IPS DF 4.7 (cell line): ENCODE measurements at regions not wholly inside any gene's neighbourhood (a gene's known extent, or its start where the extent isn't known, plus 50 kb on each side); places are given as distances from the start of the nearest gene placed in this dataset.
"Not testable (repeated sequence)": the region's sequence is repeated elsewhere in the genome, so short reads cannot be mapped to it uniquely, and the experiment has no call there.

Experiments
- DNase-seq: peaks from one replicate; pipeline ENCODE4 v3.0.0-alpha.2; 2013; ENCODE audit warnings: low spot score; ENCODE audit errors: extremely low read depth

DNA sequence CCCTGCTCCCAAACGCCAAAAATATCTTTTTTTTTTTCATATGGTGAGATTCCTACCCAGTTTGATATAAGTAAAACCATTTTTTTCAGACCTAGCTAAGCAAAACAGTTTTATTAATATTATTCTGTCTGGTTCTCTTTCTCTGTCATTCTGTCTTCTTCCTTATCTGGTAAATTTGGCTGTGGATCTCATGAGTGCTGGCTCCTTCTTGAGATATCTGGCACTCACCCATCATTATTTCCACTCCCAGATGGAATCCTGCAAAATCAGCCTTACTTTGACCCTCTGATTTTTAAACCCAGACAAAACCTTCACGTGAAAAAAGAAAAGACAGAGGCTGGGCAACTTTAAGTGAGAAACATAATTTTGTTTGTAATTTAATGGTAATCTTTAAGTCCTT, 373.6 kb downstream of the NYAP2 start:
- no peak for DNase-seq

DNA sequence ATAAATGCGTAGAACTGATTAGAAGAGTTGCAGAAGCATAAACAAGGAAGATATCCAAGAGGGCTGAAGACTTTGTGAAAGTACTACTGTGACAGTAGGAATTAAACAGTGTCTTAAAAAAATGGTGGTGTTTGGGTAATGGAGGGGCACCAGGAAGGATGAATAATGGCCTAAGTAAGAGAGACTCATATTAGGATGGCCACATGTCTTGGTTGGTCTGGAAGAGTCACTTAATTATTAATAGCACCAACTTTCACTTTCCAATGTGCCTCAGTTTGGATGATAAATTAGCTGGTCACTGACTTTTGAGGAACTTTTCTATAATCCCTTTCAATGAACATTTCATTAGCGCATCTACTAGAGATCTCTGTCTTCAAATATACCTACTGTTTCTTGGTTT, 372.2 kb downstream of the NYAP2 start:
- no peak for DNase-seq

DNA sequence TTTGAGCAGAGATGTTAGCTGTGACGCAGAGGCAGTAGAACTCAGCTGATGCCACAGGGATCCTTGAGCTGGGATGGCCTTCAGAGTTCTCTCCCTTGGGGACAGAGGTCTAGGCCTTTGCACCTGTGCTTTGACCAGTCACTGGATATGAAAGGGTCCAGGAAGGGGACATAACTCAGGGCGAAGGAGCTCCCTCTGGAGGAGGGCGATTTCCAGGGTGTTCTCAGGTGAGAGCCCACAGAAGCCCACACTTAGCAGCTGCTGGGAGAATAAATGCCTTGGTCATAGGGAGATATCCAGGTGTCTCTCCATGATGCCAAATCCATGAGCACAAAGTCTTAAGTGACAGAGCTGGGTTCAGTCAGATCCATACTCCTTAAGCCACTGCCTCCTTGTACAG, 369.2 kb downstream of the NYAP2 start:
- no peak for DNase-seq

DNA sequence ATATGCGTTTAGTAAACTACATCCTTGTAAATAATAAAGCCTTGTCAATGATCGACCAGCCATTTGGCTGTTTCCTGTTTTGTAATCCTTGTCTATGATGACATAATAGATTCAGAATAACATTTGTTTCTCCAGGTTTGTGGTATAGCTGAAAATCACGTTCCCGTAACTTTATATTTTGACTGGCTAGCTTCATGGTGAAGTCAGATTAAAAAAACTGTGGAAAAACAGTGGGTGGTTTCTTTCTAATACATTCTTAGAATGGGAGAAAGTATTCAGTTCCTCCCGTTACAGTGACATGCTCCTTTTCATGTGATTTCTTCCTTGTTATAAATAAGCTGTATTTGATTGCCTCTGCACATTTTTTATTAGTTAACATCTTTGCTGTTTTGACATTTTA, 366.9 kb downstream of the NYAP2 start:
- DNase-seq = no peak

DNA sequence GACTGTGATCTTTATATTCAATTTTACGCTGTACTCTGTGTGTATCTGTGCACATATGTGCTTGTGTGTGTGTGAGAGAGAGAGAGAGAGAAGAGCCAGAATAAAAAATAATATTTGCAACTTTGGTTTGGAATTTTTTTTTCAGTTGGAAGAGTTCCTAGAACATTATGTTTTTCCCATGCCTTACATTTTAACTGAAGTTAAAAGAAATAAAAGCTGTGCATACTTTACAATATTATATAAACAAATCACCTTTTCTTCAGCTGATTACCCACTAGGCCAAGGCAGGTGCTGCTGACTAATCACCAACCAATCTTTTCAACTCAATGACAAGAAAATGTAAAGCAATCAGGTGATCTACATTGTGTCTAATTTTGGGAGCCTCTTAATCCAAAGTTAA, 366.3 kb downstream of the NYAP2 start:
- no peak for DNase-seq

DNA sequence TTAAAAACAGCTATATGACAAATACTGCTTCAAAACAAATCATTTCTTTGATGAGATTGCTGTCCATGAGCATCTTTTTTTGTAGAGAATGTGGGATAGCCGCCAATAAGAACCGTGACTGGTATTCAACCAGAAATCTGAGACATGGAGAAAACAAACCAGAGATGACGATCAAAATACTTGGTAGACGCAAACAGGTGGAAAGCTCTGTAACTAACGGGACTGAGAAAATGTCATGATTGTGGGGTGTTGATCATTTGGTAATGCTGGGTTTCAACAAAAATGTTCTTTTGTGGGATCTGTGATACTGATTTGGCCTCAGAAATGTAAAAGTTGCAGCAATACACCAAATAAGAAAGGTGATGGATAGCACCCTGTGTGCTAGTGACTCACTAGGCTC, 364.8 kb downstream of the NYAP2 start:
- DNase-seq = no peak

DNA sequence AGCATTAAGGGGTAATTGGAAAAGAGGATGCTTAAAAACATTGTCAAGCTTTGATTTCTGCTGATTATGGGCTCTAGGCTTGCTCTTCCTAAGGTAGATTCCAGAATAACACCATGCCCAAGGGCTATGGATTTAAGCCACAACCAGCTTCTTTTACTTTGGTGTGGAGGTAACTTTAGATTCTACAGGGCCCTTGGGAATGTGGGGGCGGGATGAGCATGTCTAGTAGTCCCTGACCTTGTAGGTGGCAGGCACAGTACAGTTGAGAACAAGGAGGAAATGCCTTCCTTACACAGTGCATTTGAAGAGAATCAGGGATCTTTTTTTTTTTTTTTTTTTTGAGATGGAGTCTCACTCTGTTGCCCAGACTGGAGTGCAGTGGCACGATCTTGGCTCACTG, 364.2 kb downstream of the NYAP2 start:
- no peak for DNase-seq

DNA sequence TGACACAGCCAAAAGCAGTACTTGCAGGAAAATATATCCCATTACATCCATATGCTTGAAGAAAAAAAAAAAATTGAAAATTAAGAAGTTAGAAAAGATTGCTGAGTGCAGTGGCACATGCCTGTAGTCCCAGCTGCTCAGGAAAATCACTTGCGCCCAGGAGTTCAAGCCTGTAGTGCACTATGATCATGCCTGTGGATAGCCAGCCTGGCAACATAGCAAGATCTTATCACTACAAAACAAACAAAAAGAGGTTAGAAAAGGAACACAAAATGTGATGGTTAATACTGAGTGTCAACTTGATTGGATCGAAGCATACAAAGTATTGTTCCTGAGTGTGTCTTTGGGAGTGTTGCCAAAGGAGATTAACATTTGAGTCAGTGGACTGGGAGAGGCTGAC, 361.9 kb downstream of the NYAP2 start:
- no peak for DNase-seq

DNA sequence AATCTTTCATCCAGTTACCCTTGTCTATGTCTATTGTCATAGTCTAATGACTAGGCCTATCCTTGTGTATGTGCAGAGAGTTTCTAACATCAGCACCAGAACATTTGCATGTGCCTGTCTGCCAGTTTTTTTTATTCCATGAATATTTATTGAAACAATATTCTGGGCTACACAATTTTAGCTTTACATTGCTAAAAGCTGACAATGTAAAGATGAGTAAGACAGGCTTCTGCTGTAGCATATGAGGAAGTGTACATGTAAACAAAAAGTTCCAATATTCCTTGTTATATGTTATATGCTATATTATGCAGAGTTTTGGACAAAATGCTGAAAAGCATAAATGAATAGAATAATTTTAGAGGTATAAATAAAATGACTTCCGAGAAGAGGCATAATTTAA, 357.7 kb downstream of the NYAP2 start:
- no peak for DNase-seq

DNA sequence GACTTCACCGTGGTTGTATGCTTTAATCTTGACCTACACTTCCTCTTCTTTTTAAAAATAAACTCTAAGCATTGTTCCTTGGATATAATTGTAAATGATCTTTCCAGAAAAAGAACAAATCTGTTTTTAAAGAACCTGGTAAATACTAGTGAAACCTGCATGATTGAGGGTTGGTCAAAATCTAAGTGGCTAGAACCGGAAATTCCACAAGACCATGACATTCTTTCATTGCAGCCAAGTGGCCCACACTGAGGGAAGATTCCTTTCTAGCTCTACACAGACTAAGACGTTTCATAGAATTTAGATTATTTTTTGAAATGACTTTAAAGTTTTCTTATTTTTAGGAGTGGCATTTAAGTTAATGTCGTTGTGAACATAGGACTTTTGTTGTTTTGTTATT, 356.7 kb downstream of the NYAP2 start:
- DNase-seq = no peak

DNA sequence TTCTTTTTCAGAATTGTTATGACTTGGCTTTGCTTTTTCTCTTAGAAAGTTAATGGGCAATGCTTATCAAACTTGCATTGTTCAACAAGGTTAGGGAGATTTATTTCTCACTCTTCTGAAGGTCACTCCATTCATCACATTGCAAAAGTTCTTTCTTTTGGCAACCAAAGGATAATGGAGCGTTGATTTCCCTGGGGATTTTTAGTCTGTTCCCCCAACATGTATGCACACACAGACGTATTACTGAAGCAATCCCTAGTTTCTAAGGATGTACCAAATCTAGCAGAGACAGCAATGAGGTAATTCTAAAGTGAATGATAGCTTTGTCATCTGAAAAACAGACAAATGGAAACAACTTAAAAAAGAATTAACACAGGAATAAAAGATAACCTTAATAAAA, 349.1 kb downstream of the NYAP2 start:
- no peak for DNase-seq

DNA sequence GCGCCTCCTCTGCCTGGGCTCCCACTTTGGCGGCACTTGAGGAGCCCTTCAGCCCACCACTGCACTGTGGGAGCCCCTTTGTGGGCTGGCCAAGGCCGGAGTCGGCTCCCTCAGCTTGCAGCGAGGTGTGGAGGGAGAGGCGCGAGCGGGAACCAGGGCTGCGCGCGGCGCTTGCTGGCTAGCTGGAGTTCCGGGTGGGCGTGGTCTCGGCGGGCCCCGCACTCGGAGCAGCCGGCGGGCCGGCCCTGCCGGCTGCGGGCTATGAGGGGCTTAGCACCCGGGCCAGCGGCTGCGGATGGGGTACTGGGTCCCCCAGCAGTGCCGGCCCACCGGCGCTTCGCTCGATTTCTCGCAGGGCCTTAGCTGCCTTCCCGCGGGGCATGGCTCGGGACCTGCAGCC, 344.5 kb downstream of the NYAP2 start:
- not testable (repeated sequence) for DNase-seq

DNA sequence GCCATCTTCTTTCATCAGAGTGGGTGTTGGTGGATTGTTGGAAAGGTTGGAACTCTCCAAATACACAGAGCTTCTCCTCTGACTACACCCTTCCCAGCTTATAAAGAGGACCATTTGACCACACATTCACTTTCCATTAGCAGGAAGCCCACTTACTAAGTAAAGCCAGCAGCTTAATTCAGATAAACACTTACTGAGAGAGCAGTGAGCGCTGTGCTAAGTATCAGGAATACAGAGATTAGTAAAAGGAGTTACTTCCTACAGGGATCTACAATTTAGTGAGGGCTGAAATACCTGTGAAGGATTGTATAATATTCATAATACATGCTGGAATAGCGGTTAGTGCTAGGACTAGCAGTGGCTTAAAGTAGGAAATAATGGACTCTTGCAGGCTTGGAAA, 343.0 kb downstream of the NYAP2 start:
- DNase-seq = no peak

DNA sequence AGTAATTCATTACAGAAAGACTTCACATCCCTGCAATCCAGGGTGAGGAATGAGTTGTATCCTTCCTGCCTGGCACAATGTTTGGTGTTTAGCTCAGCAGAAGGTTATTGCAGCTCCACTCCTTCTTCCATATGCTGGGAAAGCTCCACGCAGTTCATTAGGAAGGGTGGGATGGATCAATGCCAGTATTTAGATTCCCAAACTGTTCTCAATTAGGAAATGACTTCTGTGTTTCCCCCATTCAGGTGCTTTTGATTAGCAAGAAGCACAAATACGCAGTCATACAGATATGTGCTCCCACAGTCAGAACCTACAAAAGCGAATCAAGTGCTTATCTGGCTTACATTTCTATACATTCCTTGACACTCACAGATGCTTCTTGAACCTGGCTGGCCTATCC, 340.6 kb downstream of the NYAP2 start:
- no peak for DNase-seq

DNA sequence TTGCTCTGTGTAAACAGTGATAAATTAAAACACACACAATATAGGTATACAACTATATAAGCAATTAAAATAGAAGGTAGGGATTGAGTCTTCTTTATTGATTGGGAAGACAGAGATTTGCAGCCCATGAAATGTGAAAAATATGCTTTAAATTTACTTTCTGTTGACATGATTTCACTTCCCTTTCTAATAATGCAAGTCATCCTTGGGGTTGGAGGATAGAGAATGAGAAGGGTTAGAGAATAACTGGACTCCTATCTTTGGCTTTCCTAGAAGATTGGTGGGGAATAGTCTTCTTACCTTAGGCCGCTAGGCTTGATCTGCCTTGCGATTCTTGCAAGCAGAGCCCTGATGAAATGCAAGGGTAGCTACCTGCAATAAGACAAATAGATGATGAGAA, 339.8 kb downstream of the NYAP2 start:
- DNase-seq = no peak

DNA sequence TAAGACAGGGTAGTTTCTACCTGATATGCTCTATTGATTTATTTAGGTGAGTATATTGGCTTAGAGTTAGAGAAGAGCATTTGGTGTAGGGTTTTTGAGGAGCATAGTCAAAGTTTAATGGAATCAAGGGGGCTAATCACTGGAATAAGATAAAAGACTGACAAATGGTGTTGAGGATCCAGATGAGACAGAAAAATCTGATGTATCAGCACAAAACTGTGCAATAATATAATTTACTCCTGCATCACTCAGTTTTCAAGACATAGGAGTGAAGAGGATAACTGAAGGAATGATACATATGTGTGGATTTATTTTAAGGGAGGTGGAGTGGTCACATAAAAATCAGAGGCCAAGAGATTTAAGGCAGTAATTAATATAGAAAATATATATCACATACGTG, 339.2 kb downstream of the NYAP2 start:
- DNase-seq = no peak

DNA sequence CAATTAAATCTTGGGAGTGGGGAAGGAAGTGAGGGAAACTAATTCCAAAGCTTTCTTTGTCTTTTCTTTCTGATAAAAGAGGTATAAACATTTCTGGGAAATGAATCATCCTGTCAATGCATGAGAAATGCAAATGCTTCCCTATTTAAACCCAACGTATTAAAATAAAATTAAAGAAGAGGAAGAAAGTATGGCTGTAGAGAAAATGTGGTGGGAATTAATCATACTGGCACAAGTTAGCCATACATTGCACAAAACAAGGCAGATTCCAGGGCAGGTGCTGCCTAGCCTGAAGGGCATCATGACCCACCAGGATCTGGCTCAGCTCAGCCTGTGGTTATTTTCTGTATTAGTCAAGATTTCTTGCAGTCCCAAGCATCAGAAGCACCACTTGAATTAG, 338.0 kb downstream of the NYAP2 start:
- no peak for DNase-seq

DNA sequence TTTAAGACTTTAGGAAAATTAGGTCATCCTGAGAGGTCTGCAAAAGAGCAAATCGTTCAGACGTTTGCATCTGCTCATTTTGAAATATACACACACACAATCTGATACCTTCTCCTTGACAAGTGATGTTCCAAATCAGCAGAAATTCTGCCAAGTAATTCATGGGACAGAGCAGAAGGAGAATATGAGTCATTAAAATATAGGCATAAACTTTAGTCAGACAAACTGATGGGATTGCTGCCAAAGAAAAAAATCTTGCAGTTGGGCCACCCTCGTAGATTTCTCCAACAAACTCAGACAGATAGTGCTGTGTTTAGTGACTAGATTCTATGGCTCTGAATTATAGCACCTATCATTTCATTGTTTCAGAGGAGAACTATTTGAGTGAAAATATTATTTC, 336.3 kb downstream of the NYAP2 start:
- DNase-seq = no peak

DNA sequence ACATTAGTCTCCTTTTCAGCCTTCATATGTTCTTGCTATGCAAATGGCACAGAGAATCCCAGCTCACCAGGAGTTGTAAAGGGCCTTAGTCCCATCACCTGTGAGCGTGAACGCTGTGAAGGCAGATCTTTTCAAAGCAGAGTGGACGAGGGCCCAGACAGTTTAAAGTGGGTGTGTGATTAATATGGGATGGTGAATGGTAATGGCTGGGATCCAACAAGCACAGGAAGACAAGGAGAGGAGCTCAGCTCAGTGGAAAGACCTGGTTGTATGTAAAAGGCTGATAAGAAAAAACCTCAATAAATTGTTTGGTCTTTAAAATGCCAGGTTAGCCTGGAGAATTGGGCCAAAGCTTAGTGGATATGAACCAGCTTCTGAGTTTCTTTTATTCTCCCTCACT, 326.2 kb downstream of the NYAP2 start:
- DNase-seq = no peak
